ENCODE measurements at regions not wholly inside any gene's neighbourhood (a gene's known extent, or its start where the extent isn't known, plus 50 kb on each side); places are given as distances from the start of the nearest gene placed in this dataset.
"Not testable (repeated sequence)": the region's sequence is repeated elsewhere in the genome, so short reads cannot be mapped to it uniquely, and the experiment has no call there.

GRCh38 chr9:129561594-129562281 lies 59.2 kb downstream of the C9orf50 start:
- no peak for DNase-seq

- no peak for DNase-seq
Measured at GRCh38 chr9:129560881-129561306, 60.0 kb downstream of the C9orf50 start.

GRCh38 chr9:129559506-129559881 lies 61.4 kb downstream of the C9orf50 start:
- no peak for DNase-seq

- no peak for DNase-seq
Measured at GRCh38 chr9:129558551-129559505, 62.1 kb downstream of the C9orf50 start.

GRCh38 chr9:129558063-129558550 lies 62.8 kb downstream of the C9orf50 start:
- no peak for DNase-seq

- DNase-seq = no peak
Measured at GRCh38 chr9:129557192-129558036, 63.5 kb downstream of the C9orf50 start.

GRCh38 chr9:129556491-129557191 lies 64.3 kb downstream of the C9orf50 start:
- DNase-seq = no peak

- DNase-seq = no peak
Measured at GRCh38 chr9:129555512-129556215, 65.2 kb downstream of the C9orf50 start.

- no peak for DNase-seq
Measured at GRCh38 chr9:129554649-129555048, 66.3 kb downstream of the C9orf50 start.

- no peak for DNase-seq
Measured at GRCh38 chr9:129553277-129553676, 67.6 kb downstream of the C9orf50 start.

- DNase-seq = no peak
Measured at GRCh38 chr9:129552064-129552463, 68.8 kb downstream of the C9orf50 start.

GRCh38 chr9:129551393-129551973 lies 69.4 kb downstream of the C9orf50 start:
- DNase-seq = no peak

- not testable (repeated sequence) for DNase-seq
Measured at GRCh38 chr9:129550977-129551376, 69.9 kb downstream of the C9orf50 start.

GRCh38 chr9:129550199-129550839 lies 70.6 kb downstream of the C9orf50 start:
- DNase-seq = peak in 1 of 2 experiments; percentile 68

- no peak for DNase-seq
Measured at GRCh38 chr9:129549684-129550083, 71.2 kb downstream of the C9orf50 start.

- no peak for DNase-seq
Measured at GRCh38 chr9:129549139-129549538, 71.8 kb downstream of the C9orf50 start.

GRCh38 chr9:129548571-129549135 lies 72.2 kb downstream of the C9orf50 start:
- DNase-seq = no peak

- DNase-seq = no peak
Measured at GRCh38 chr9:129547869-129548570, 72.9 kb downstream of the C9orf50 start.

- DNase-seq = no peak
Measured at GRCh38 chr9:129547063-129547462, 73.8 kb downstream of the C9orf50 start.

- DNase-seq = not testable (repeated sequence)
Measured at GRCh38 chr9:129545876-129546275, 75.0 kb downstream of the C9orf50 start.

All from NCI-H446 (cell line).